ENCODE measurements at regions not wholly inside any gene's neighbourhood (a gene's known extent, or its start where the extent isn't known, plus 50 kb on each side); places are given as distances from the start of the nearest gene placed in this dataset.

GRCh38 chr4:14865031-14865366 lies 137.3 kb upstream of the CPEB2 start:
- no peak for DNase-seq

GRCh38 chr4:14865804-14866203 lies 136.5 kb upstream of the CPEB2 start:
- no peak for DNase-seq

- no peak for DNase-seq
Observed at GRCh38 chr4:14867847-14868246, 134.4 kb upstream of the CPEB2 start.

GRCh38 chr4:14868426-14869395 lies 133.6 kb upstream of the CPEB2 start:
- DNase-seq = no peak

- no peak for DNase-seq
Observed at GRCh38 chr4:14871676-14872430, 130.4 kb upstream of the CPEB2 start.

GRCh38 chr4:14874990-14875389 lies 127.3 kb upstream of the CPEB2 start:
- no peak for DNase-seq

- no peak for DNase-seq
Observed at GRCh38 chr4:14877246-14878225, 124.7 kb upstream of the CPEB2 start.

GRCh38 chr4:14878681-14879080 lies 123.6 kb upstream of the CPEB2 start:
- DNase-seq = no peak

- no peak for DNase-seq
Observed at GRCh38 chr4:14879683-14880082, 122.6 kb upstream of the CPEB2 start.

GRCh38 chr4:14880805-14881204 lies 121.5 kb upstream of the CPEB2 start:
- no peak for DNase-seq

- DNase-seq = no peak
Observed at GRCh38 chr4:14883166-14883565, 119.1 kb upstream of the CPEB2 start.

- DNase-seq = no peak
Observed at GRCh38 chr4:14883661-14884060, 118.6 kb upstream of the CPEB2 start.

- DNase-seq = no peak
Observed at GRCh38 chr4:14887842-14888433, 114.3 kb upstream of the CPEB2 start.

GRCh38 chr4:14888790-14889572 lies 113.3 kb upstream of the CPEB2 start:
- DNase-seq = no peak

- DNase-seq = no peak
Observed at GRCh38 chr4:14892563-14892962, 109.7 kb upstream of the CPEB2 start.

GRCh38 chr4:14893713-14894112 lies 108.6 kb upstream of the CPEB2 start:
- DNase-seq = no peak

GRCh38 chr4:14894392-14895292 lies 107.6 kb upstream of the CPEB2 start:
- DNase-seq = no peak

GRCh38 chr4:14896656-14897175 lies 105.6 kb upstream of the CPEB2 start:
- DNase-seq = no peak

GRCh38 chr4:14897217-14897616 lies 105.1 kb upstream of the CPEB2 start:
- no peak for DNase-seq

GRCh38 chr4:14898989-14899388 lies 103.3 kb upstream of the CPEB2 start:
- DNase-seq = no peak
